ENCODE measurements at regions not wholly inside any gene's neighbourhood (a gene's known extent, or its start where the extent isn't known, plus 50 kb on each side); places are given as distances from the start of the nearest gene placed in this dataset.

GRCh38 chr11:113595810-113596594 is 110.1 kb downstream of the TMPRSS5 start:
- Mint-ChIP-seq H3K4me1 (no peaks in the 10 kb centered on the region), H3K4me3 (no peak overlapping the region), H3K27me3 (ENCODE audit: low read depth) (peaks cover 8% of the 10 kb centered on the region), H3K9me3 (peaks cover 17% of the 10 kb centered on the region), H3K36me3 (ENCODE audit: low read depth) (no peaks in the 10 kb centered on the region), H3K27ac (no peak overlapping the region)
- TF ChIP-seq, protein P1, sequence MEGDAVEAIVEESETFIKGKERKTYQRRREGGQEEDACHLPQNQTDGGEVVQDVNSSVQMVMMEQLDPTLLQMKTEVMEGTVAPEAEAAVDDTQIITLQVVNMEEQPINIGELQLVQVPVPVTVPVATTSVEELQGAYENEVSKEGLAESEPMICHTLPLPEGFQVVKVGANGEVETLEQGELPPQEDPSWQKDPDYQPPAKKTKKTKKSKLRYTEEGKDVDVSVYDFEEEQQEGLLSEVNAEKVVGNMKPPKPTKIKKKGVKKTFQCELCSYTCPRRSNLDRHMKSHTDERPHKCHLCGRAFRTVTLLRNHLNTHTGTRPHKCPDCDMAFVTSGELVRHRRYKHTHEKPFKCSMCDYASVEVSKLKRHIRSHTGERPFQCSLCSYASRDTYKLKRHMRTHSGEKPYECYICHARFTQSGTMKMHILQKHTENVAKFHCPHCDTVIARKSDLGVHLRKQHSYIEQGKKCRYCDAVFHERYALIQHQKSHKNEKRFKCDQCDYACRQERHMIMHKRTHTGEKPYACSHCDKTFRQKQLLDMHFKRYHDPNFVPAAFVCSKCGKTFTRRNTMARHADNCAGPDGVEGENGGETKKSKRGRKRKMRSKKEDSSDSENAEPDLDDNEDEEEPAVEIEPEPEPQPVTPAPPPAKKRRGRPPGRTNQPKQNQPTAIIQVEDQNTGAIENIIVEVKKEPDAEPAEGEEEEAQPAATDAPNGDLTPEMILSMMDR (IDR thresholded peaks at IDR 0.05; ENCODE audit: unreplicated experiment in 3 of 3): no peak

DNA sequence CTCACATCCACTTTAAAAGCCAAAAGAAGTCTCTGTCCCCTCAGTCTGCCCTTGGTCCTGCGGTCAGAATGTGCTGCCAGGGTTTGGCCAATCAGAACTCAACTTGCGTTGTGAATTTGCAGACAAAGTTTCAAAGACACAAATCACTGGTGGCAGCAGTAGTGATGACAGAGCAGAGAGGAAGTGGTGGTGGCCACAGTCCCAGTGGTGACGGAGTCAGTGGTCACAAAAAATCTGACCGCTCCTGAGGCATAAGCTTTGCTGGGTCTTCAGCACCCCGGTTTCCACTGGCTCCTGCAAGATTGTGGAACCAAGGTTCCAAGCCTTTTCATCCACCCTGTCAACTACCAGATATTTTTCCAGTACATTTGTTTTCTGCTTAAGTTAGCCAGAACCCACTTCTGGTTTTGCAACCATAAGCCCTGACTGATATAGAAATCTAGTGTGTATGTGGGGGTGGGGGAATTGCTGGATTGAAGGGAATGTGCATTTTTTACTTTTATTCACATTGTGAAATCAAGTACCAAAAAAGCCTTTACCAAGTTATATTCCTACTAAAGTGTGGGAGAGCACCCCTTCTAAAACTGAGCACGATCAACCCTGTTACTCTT is 112.3 kb downstream of the TMPRSS5 start:
- Mint-ChIP-seq H3K4me3 (no peak overlapping the region), H3K27ac (no peak overlapping the region), H3K36me3 (ENCODE audit: low read depth) (no peaks in the 10 kb centered on the region), H3K27me3 (ENCODE audit: low read depth) (peaks cover 16% of the 10 kb centered on the region), H3K4me1 (no peaks in the 10 kb centered on the region), H3K9me3 (peaks cover 17% of the 10 kb centered on the region)
- TF ChIP-seq, protein P1 (IDR thresholded peaks at IDR 0.05; ENCODE audit: unreplicated experiment in 3 of 3): no peak

GRCh38 chr11:113591117-113591516 is 115.0 kb downstream of the TMPRSS5 start:
- peaks cover 9% of the 10 kb centered on the region for H3K27me3 Mint-ChIP-seq (ENCODE audit: low read depth)
- H3K36me3 Mint-ChIP-seq (ENCODE audit: low read depth): no peaks in the 10 kb centered on the region

DNA sequence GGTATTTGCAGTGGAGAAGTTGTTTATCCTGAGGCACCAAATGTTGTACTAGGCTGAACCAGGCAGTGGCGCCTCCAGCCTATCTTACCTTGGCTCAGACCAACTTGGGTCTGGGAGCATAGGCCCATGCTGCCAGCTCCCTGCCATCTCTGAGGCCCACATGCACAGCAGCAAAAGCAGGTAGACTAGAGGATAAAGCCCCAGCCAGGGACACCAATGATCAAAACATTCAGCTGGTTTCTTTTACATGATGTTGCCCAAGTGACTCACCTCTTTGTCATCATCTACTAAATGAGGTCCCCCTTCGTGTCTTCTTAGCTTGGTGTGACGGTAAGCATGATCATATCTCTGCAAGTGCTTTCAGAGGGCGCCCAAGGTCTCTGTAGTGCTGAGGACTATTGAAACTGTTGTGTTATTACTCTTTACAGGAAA is 112.1 kb upstream of the DRD2 start:
- H3K4me3 Mint-ChIP-seq: no peak overlapping the region
- H3K9me3 Mint-ChIP-seq: no peaks in the 10 kb centered on the region
- H3K4me1 Mint-ChIP-seq: no peaks in the 10 kb centered on the region
- H3K36me3 Mint-ChIP-seq (ENCODE audit: low read depth): no peaks in the 10 kb centered on the region
- peaks cover 9% of the 10 kb centered on the region for H3K27me3 Mint-ChIP-seq (ENCODE audit: low read depth)
- TF ChIP-seq, protein P1 (IDR thresholded peaks at IDR 0.05; ENCODE audit: unreplicated experiment in 3 of 3): no peak
- H3K27ac Mint-ChIP-seq: no peak overlapping the region

More at GRCh38 chr11:113591117-113591516, 115.0 kb downstream of the TMPRSS5 start:
- Mint-ChIP-seq H3K27ac (no peak overlapping the region), H3K4me3 (no peak overlapping the region), H3K4me1 (no peaks in the 10 kb centered on the region), H3K9me3 (peaks cover 8% of the 10 kb centered on the region)
- TF ChIP-seq, protein P1 (IDR thresholded peaks at IDR 0.05; ENCODE audit: unreplicated experiment in 3 of 3): no peak

GRCh38 chr11:113584371-113584770 is 109.2 kb upstream of the DRD2 start:
- H3K4me1 Mint-ChIP-seq: no peaks in the 10 kb centered on the region
- no peaks in the 10 kb centered on the region for H3K9me3 Mint-ChIP-seq
- H3K4me3 Mint-ChIP-seq: no peak overlapping the region
- TF ChIP-seq, protein P1 (IDR thresholded peaks at IDR 0.05; ENCODE audit: unreplicated experiment in 3 of 3): no peak
- no peaks in the 10 kb centered on the region for H3K36me3 Mint-ChIP-seq (ENCODE audit: low read depth)
- H3K27me3 Mint-ChIP-seq (ENCODE audit: low read depth): peaks cover 6% of the 10 kb centered on the region
- H3K27ac Mint-ChIP-seq: no peak overlapping the region
